ENCODE measurements at regions not wholly inside any gene's neighbourhood (a gene's known extent, or its start where the extent isn't known, plus 50 kb on each side); places are given as distances from the start of the nearest gene placed in this dataset.

GRCh38 chr7:69359003-69359700 is 239.1 kb upstream of the AUTS2 start:
- TF ChIP-seq CTCF (conservative IDR thresholded peaks at IDR 0.05; ENCODE audit: low read depth, low read length) = no peak
- no peak overlapping the region for H3K4me3 ChIP-seq (ENCODE audit: low read depth, low read length)
- no peak for DNase-seq (ENCODE audit: low read depth)

DNA sequence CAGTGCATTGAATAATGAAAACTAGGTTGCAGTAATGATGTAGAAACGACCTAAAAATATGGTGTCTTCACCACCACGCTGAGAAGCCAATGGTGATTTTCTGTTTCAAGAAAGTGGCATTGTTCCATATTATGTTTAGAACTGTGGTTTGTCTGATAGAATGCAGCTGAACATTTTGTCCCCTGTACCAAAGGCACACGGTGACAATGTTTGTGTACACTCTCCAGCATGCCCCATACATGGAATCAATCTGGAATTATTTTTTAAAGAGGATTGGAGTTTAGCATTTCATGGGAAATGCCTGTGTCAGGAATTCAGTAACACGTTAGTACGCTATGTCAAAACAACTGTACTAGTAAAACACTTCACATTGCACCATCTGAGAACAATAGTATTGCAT is 237.4 kb upstream of the AUTS2 start:
- DNase-seq (ENCODE audit: low read depth) = no peak
- H3K4me3 ChIP-seq (ENCODE audit: low read depth, low read length) = no peak overlapping the region
- no peak for TF ChIP-seq CTCF (conservative IDR thresholded peaks at IDR 0.05; ENCODE audit: low read depth, low read length)

DNA sequence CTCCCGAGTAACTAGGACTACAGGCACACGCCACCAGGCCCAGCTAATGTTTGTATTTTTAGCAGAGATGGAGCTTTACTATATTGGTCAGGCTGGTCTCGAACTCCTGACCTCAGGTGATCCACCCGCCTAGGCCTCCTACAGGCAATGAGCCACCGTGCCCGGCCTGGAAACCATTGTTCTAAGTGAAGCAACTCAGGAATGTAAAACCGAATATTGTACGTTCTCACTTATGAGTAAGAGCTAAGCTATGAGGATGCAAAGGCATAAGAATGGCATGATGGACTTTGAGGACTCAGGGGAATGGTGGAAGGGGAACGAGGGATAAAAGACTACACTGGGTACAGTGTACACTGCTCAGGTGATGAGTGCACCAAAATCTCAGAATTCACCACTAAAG is 235.1 kb upstream of the AUTS2 start:
- TF ChIP-seq CTCF (conservative IDR thresholded peaks at IDR 0.05; ENCODE audit: low read depth, low read length) = no peak
- H3K4me3 ChIP-seq (ENCODE audit: low read depth, low read length) = no peak overlapping the region
- no peak for DNase-seq (ENCODE audit: low read depth)

- H3K4me3 ChIP-seq (ENCODE audit: low read depth, low read length) = no peak overlapping the region
- TF ChIP-seq CTCF (conservative IDR thresholded peaks at IDR 0.05; ENCODE audit: low read depth, low read length) = no peak
- no peak for DNase-seq (ENCODE audit: low read depth)
Observed at GRCh38 chr7:69364813-69365643, 233.2 kb upstream of the AUTS2 start.

DNA sequence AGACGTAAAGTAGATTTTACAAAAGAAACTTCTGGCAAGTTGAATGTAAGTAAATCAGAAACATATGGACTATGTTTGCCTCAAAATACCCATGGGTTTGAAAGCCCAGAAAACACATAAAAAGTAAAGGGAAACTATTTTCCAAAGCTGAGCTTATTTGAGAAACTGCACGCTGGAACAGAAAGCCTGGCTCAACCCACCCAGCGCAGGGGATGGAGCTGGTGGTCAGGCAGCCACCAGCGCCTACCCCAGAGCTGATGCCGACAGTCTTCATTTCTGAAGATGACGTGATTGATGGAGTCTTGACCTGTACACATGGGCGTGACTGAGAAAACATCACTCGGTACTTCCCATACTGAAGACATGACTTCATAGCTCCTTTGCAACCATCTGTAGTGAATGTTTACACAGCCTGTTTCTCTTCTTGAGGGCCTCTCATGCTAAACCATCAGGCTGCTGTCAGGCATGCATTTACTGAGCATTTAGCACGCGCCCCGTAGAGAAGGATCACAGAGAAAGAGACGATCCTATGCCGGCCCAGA is 232.6 kb upstream of the AUTS2 start:
- no peak for DNase-seq (ENCODE audit: low read depth)
- H3K4me3 ChIP-seq (ENCODE audit: low read depth, low read length) = no peak overlapping the region
- TF ChIP-seq CTCF (conservative IDR thresholded peaks at IDR 0.05; ENCODE audit: low read depth, low read length) = no peak

- DNase-seq (ENCODE audit: low read depth) = no peak
- TF ChIP-seq CTCF (conservative IDR thresholded peaks at IDR 0.05; ENCODE audit: low read depth, low read length) = no peak
- H3K4me3 ChIP-seq (ENCODE audit: low read depth, low read length) = no peak overlapping the region
Observed at GRCh38 chr7:69367780-69368179, 230.5 kb upstream of the AUTS2 start.

Measured in epithelial cell of proximal tubule (primary cell).